Endothelial cell of umbilical vein (primary cell): ENCODE measurements at regions not wholly inside any gene's neighbourhood (a gene's known extent, or its start where the extent isn't known, plus 50 kb on each side); places are given as distances from the start of the nearest gene placed in this dataset.

Experiments used
- BruUV-seq: library from RNA; stranded (reverse); fragments of 400-500 nt; replicated peaks from 2 replicates; lab custom pipeline; 2021; lab: Mats Ljungman, UMichigan
- CTCF ChIA-PET: fragments of 300-600, 350-600 bp; sonication (Branson Sonifier 250); formaldehyde crosslinking; loops from one replicate; lab custom pipeline; 2021; ENCODE audit warnings: antibody characterized with exemption, inconsistent platforms; lab: Charles Lee
- POLR2A ChIA-PET: fragments of 300-600, 350-600 bp; sonication (Branson Sonifier 250); formaldehyde crosslinking; loops from one replicate; lab custom pipeline; 2021; ENCODE audit warnings: antibody characterized with exemption, inconsistent platforms; lab: Charles Lee
- DNase-seq: peaks from one replicate; pipeline ENCODE4 v3.0.0-alpha.2; 2011; ENCODE audit warnings: low read depth, low spot score
- FAIRE-seq: peaks from 2 replicates; lab custom pipeline; 2011; peaks lifted over from hg19 to GRCh38; lab: Jason Lieb, UNC
- H2AFZ ChIP-seq: 2 replicates; pipeline ENCODE4 v1.6.0; 2012; ENCODE audit warnings: low read depth, low read length, control low read depth, inconsistent platforms
- H3K27ac ChIP-seq: 2 replicates; pipeline ENCODE4 v1.5.1; 2011; ENCODE audit warnings: low read depth, mild to moderate bottlenecking, control low read depth, low read length, moderate library complexity; ENCODE audit not compliant: insufficient read depth
- H3K27me3 ChIP-seq, 2 experiments: 2 replicates each; pipeline versions ENCODE4 v1.6.0 to v1.6.1; 2011; ENCODE audit warnings: low read length in 2 of 2, mixed read lengths in 1 of 2; ENCODE audit not compliant: control insufficient read depth in 2 of 2, insufficient read depth in 2 of 2
- H3K36me3 ChIP-seq, 2 experiments: 2 replicates in 1 of 2; 3 replicates in 1 of 2; pipeline ENCODE4 v1.5.1; 2011; ENCODE audit warnings: low read length in 2 of 2, mild to moderate bottlenecking in 1 of 2, moderate library complexity in 1 of 2; ENCODE audit not compliant: control insufficient read depth in 2 of 2, insufficient read depth in 2 of 2; ENCODE audit errors: extremely low read depth in 1 of 2
- H3K4me1 ChIP-seq: 3 replicates; pipeline ENCODE4 v1.5.1; 2011; ENCODE audit warnings: mild to moderate bottlenecking, low read length; ENCODE audit not compliant: control insufficient read depth, insufficient read depth; ENCODE audit errors: extremely low read depth
- H3K4me2 ChIP-seq: 2 replicates; pipeline ENCODE4 v1.6.1; 2011; ENCODE audit warnings: low read length, control low read depth, mixed read lengths; ENCODE audit not compliant: insufficient read depth
- H3K4me3 ChIP-seq, 3 experiments: fragments of 200-600 bp in 1 of 3; sonication (generic), shearing (Covaris generic) in 1 of 3; replicated peaks in 1 of 3; 2 replicates each; pipeline ENCODE4 v1.5.1; 2011 to 2016; ENCODE audit warnings: control low read depth in 3 of 3, low read length in 3 of 3, mild to moderate bottlenecking in 2 of 3, inconsistent platforms in 1 of 3, low read depth in 1 of 3, moderate library complexity in 1 of 3; ENCODE audit not compliant: insufficient read depth in 1 of 3
- H3K79me2 ChIP-seq: 2 replicates; pipeline ENCODE4 v1.6.0; 2012; ENCODE audit warnings: low read length, inconsistent platforms; ENCODE audit not compliant: control insufficient read depth, insufficient read depth
- H3K9ac ChIP-seq: replicated peaks from 2 replicates; pipeline ENCODE3; 2011; ENCODE audit warnings: low read length, control low read depth; ENCODE audit not compliant: insufficient read depth; ENCODE audit errors: extremely low read depth
- H3K9me1 ChIP-seq: replicated peaks from 3 replicates; pipeline ENCODE4 v1.6.0; 2011; ENCODE audit warnings: mild to moderate bottlenecking, low read length; ENCODE audit not compliant: control insufficient read depth, insufficient read depth; ENCODE audit errors: extremely low read depth
- H3K9me3 ChIP-seq: replicated peaks from 2 replicates; pipeline ENCODE4 v1.5.1; 2012; ENCODE audit warnings: low read length, inconsistent platforms; ENCODE audit not compliant: control insufficient read depth, insufficient read depth
- H4K20me1 ChIP-seq: replicated peaks from 2 replicates; pipeline ENCODE3; 2011; ENCODE audit warnings: mild to moderate bottlenecking, low read length; ENCODE audit not compliant: control insufficient read depth, insufficient read depth; ENCODE audit errors: extremely low read depth
- EZH2 ChIP-seq: IDR thresholded peaks from 2 replicates; pipeline ENCODE4 v1.6.1; 2012; ENCODE audit warnings: borderline replicate concordance, low read depth, mild to moderate bottlenecking, moderate library complexity, low read length, inconsistent platforms; ENCODE audit not compliant: severe bottlenecking
- FOS ChIP-seq: IDR thresholded peaks from 2 replicates; pipeline ENCODE4 v1.6.1; 2011; ENCODE audit warnings: mild to moderate bottlenecking, low read length, moderate library complexity, borderline replicate concordance; ENCODE audit not compliant: insufficient read depth
- GATA2 ChIP-seq: IDR thresholded peaks from 2 replicates; pipeline ENCODE4 v1.7.0; 2011; ENCODE audit warnings: low read depth, mild to moderate bottlenecking, moderate library complexity, mixed read lengths, low read length; ENCODE audit not compliant: insufficient read length, insufficient read depth
- JUN ChIP-seq: IDR thresholded peaks from 2 replicates; pipeline ENCODE4 v1.6.1; 2011; ENCODE audit warnings: borderline replicate concordance, low read depth; ENCODE audit not compliant: insufficient read length, insufficient read depth
- MAX ChIP-seq: IDR thresholded peaks from 2 replicates; pipeline ENCODE4 v1.6.1; 2011; ENCODE audit not compliant: insufficient read depth, insufficient read length
- MYC ChIP-seq: IDR thresholded peaks from one replicate; pipeline ENCODE4 v1.6.1; 2011; ENCODE audit warnings: mild to moderate bottlenecking, low read depth, low read length
- POLR2A ChIP-seq: IDR thresholded peaks from 2 replicates; pipeline ENCODE4 v1.6.1; 2012; ENCODE audit warnings: low read depth, mild to moderate bottlenecking, control low read depth, low read length
- POLR2AphosphoS5 ChIP-seq: IDR thresholded peaks from 2 replicates; pipeline ENCODE4 v1.6.1; 2012; ENCODE audit warnings: low read depth, mild to moderate bottlenecking, control low read depth, low read length, moderate library complexity; ENCODE audit not compliant: insufficient read depth
- dilution Hi-C: fragments of 300-500 bp; cut with MboI; formaldehyde crosslinking; loops from one replicate; pipeline ENCODE4 v1.15.0; 2019; ENCODE audit warnings: low sequenced_read_pairs; ENCODE audit not compliant: extremely low pct_ligation_motif_present
- intact Hi-C: fragments of 100-400 bp; cut with micrococcal nuclease; formaldehyde crosslinking; loops from one replicate; pipeline ENCODE4 v1.10.0; 2022
- TF ChIP-seq, protein P1 (sequence below), 2 donors: IDR thresholded peaks; 1 replicate in 1 of 2; 2 replicates in 1 of 2; pipeline ENCODE4 v1.5.1; 2011; ENCODE audit warnings: low read length in 2 of 2, mild to moderate bottlenecking in 2 of 2, moderate library complexity in 2 of 2, control low read depth in 1 of 2, inconsistent platforms in 1 of 2, low read depth in 1 of 2; ENCODE audit not compliant: insufficient read depth in 1 of 2; ENCODE audit errors: extremely low read depth in 1 of 2

DNA sequence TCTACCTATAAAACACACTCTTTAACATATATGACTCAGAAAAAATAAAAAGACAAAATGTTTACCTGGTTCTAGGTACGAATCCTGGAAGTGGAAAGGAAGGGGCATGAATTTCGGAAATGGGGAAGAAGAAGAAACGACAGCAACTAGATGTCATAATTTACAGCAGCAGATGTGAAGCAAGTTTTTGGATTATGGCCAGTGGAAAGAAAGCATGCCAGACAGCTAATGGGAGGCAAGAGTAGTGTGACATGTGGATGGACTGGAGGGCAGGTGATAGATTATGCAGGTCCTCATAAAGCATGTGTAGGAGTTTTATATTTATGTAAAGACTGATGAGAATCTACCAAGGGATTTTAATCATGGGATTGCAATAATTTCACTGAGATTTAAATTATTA, 279.0 kb upstream of the TACR3 start:
- intact Hi-C loops (no loop called here), dilution Hi-C loops (no loop called here)
- H3K4me3 ChIP-seq: no peak overlapping the region
- no peaks in the 10 kb centered on the region for H3K4me1 ChIP-seq
- H4K20me1 ChIP-seq: no peaks in the 10 kb centered on the region
- ChIA-PET POLR2A (no interaction called here), CTCF (no interaction called here)
- no peak for DNase-seq
- H3K79me2 ChIP-seq: no peaks in the 10 kb centered on the region
- H3K27ac ChIP-seq: no peak overlapping the region
- no peak for FAIRE-seq
- no peak overlapping the region for H2AFZ ChIP-seq
- no peaks in the 10 kb centered on the region for H3K36me3 ChIP-seq
- H3K9me1 ChIP-seq: no peaks in the 10 kb centered on the region
- H3K9me3 ChIP-seq: peaks cover 2% of the 10 kb centered on the region
- TF ChIP-seq EZH2 (no peak), POLR2A (no peak), FOS (no peak), MAX (no peak), MYC (no peak), GATA2 (no peak), POLR2AphosphoS5 (no peak), JUN (no peak)
- TF ChIP-seq, protein P1, sequence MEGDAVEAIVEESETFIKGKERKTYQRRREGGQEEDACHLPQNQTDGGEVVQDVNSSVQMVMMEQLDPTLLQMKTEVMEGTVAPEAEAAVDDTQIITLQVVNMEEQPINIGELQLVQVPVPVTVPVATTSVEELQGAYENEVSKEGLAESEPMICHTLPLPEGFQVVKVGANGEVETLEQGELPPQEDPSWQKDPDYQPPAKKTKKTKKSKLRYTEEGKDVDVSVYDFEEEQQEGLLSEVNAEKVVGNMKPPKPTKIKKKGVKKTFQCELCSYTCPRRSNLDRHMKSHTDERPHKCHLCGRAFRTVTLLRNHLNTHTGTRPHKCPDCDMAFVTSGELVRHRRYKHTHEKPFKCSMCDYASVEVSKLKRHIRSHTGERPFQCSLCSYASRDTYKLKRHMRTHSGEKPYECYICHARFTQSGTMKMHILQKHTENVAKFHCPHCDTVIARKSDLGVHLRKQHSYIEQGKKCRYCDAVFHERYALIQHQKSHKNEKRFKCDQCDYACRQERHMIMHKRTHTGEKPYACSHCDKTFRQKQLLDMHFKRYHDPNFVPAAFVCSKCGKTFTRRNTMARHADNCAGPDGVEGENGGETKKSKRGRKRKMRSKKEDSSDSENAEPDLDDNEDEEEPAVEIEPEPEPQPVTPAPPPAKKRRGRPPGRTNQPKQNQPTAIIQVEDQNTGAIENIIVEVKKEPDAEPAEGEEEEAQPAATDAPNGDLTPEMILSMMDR (IDR thresholded peaks at IDR 0.05; ENCODE audit: extremely low read depth in 1 of 2, insufficient read depth in 1 of 2, low read depth in 1 of 2, low read length in 2 of 2): no peak
- no peak overlapping the region for H3K9ac ChIP-seq
- H3K27me3 ChIP-seq: no peaks in the 10 kb centered on the region
- BruUV-seq: no TSS peak
- no peak overlapping the region for H3K4me2 ChIP-seq
